HUDEP-2 (cell line): ENCODE measurements at regions not wholly inside any gene's neighbourhood (a gene's known extent, or its start where the extent isn't known, plus 50 kb on each side); places are given as distances from the start of the nearest gene placed in this dataset.
"Not testable (repeated sequence)": the region's sequence is repeated elsewhere in the genome, so short reads cannot be mapped to it uniquely, and the experiment has no call there.

ENCODE experiments used
- DNase-seq, 76 experiments: peaks; one replicate each; lab custom pipeline; 2025; ENCODE audit not compliant: unreplicated experiment in 76 of 76; lab: John Stamatoyannopoulos, UW

GRCh38 chr5:125673359-125673950, 749.8 kb upstream of the GRAMD2B start:
- no peak for DNase-seq

GRCh38 chr5:125679522-125679921, 743.7 kb upstream of the GRAMD2B start:
- no peak for DNase-seq

DNA sequence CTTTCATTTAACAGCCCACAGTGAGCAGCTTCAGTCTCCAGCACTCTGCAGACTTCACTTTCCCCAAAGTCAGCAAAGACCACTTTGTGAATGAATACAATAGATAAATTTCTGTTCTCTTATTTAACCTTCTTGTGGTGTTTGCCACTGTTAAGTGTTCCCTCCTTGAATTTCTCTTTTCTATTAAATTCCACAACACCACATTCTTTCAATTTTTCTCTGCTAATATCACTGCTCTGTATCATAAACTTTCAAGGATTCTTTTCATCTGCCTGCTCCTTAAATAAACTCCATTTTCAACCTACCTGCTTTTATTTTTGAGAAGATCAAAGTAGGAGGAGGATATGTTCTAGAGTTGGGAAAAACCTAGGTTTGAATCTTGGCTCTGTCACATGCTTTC, 739.5 kb upstream of the GRAMD2B start:
- no peak for DNase-seq

DNA sequence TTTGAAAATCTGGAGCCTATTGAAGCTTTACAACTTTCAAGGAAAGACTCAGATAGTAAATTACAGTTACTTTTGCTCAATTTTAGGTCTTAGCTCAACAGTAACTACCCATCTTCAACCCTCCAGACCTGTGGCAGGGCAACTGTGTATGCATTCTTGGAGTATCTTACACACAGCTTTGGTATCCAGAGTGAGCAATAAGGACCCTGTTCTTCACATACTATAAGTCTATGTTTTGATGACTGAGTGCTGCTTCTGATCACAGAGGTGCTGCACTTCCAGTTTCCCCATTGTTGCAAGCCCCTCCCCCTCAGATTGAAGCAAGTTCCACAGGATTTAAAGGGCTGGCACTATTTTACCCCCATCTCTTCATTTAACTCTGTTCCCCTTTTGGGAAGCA, 737.4 kb upstream of the GRAMD2B start:
- DNase-seq: no peak

GRCh38 chr5:125691738-125692530, 731.3 kb upstream of the GRAMD2B start:
- not testable (repeated sequence) for DNase-seq

DNA sequence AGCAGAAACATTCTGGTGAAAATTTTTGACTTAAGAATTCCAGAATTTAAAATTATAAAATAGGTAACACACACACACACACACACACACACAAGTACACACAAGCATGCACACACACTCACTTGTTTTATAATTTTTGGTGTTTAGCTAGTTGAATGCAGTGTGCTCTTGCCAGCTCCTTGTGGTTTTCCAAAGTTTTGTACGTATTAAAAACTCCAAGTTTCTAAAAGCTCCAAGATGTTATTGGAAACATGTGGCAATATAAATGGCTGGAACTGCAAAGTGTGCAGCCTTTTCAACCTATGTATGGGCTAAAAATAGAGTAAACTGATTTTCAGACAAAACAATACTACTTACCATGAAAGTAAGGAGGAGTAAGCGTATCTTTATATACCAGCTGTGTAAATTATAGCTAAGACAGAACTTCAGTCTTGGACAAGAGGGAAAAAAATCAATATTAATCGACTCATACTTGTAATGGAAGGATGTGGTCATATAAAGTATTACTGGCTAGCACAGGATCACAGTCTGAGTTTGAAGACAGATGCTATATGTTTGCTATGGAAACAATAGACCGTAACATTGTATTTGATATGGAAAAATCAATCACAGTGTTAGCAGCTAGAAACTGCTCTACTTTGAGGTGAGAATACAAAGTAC, 727.1 kb upstream of the GRAMD2B start:
- no peak for DNase-seq

DNA sequence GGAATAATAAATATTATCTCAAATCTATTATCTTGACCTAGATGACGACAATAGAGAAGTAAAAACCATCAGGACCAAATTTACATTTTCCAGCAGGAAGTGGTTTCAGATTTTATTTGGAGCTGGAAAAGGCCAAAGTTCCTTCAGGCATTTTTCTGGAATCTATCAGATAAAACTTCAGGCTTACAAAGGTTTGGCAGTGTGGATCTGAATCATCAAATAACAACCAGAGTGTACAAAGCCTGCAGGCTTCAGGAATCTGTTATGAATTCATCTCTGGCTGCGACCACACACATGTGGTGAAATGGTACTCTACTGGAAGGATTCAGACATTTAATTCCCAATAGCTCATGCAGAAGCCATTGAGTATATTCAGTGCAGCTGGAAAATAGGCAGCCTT, 726.4 kb upstream of the GRAMD2B start:
- no peak for DNase-seq

DNA sequence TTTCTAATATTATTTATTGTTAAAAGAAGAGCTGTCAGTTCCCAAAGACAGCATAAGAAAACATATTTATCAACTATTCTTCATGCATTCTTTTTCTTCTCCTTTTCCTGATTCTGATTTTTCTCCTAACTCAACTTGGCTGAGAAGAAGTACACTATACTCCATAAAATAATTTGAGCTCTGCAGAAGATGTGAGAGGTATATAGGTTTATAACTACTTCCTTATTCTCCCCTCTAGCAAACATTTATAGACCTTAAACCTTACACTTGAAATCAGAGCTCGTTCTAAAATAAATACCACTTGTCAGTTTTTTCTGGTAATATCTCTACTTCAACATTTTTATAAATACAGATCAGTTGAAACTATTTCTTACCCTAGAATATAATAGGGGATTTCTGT, 724.8 kb upstream of the GRAMD2B start:
- no peak for DNase-seq

DNA sequence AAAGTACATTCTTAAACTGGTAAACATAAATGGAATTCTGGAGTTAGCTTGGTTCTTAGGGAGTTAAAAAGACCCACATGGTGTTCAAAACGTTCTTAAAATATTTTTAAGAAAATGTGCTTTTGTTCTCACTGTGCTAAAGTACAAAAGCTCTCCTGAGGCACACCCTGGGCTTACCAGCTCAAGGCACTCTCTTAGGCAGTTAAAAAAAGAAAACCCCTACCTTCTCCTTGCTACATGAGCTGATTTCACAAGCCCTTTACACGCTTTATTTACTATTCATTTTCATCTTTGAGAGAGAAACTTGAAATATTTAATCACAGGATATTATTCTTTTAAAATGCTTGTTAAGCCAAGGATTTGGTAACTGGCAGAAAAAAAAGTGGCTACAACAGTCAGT, 723.3 kb upstream of the GRAMD2B start:
- DNase-seq: no peak

GRCh38 chr5:125700380-125700861, 722.8 kb upstream of the GRAMD2B start:
- no peak for DNase-seq

GRCh38 chr5:125703616-125704015, 719.6 kb upstream of the GRAMD2B start:
- no peak for DNase-seq

DNA sequence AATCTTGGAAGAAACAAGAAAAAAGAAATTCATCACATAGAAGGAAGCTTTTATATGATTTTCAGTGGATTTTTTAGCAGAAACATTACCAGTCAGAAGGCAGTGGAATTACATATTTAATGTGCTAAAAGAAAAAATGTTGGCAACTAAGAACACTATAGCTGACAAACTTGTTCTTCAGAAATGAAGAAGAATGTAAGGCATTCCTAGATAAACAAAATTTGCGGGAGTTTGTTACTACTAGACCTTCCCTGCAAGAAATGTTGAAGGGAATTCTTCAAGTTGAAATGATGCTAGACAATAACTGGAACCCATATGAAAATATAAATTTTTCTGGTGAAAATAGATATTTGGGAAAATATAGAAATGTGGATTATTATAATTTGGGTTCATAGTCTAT, 718.3 kb upstream of the GRAMD2B start:
- DNase-seq: no peak

DNA sequence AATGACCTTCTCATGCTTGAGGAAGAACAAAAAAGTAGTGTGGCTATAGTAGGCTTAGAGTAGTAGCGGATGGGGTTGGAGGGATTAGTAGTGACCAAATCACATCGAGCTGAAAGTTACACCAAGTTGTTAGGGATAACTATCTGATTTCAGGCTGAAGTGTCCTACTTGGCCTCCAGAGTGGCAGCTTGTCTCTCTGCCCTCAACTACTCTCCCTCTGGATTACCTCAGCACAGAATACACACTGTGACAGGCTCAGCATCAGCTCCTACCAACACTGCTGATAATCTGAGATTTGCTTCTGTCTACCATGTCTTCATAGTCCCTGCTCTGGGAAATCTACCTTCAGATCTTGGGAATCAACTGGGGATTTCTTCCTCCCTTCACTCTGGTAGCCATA, 714.6 kb upstream of the GRAMD2B start:
- DNase-seq: no peak

DNA sequence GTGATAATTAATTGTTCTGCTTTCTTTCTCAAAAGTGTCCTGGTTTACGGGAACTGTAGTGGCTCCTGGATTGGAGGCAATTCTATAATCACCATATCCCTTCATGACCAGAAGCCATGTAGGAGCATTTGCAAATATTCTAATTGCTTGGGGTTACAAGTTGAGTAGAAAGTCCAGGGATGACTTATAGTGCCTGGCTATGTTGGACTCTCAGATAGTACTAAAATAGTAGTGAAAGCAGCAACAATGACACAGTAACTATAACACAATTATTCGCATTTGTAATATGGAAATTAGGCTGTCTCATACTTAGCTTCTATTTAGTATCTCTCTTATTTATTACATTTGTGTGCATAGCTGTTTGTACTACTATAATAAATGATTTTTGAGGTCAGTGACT, 712.5 kb upstream of the GRAMD2B start:
- DNase-seq: no peak

GRCh38 chr5:125712397-125712796, 710.8 kb upstream of the GRAMD2B start:
- DNase-seq: no peak

DNA sequence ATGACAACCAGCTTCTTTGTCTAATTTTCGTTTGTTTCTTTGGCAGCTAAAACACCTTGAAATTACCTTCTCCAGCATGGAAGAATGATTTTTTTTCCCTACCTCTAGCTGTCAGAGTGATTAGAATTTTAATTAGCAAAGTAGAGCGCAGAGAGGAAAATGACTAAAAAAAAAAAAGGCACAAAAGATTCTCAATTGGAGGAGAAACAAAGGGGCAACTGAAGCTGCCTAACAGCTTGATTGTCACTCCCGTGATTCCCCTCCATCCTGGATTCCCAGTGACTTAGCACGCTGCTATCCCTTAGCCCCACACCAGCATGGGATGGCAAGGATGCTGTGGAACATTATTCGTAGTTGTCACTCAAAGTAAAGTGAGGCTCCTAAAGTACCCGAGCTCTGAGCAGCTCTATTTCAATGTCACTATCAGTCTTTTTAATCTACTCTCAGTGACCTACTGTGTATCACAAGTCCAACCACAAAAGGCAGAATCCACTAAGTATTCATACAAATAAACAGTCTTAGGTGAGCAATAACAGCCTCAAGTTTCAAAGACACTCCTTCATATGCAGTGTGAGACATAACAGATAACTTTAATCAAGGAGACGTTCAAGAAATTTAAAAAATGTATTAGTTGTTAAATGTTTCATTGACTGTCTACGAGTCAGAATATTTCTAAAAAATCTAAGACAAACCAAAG, 710.0 kb upstream of the GRAMD2B start:
- DNase-seq: no peak

DNA sequence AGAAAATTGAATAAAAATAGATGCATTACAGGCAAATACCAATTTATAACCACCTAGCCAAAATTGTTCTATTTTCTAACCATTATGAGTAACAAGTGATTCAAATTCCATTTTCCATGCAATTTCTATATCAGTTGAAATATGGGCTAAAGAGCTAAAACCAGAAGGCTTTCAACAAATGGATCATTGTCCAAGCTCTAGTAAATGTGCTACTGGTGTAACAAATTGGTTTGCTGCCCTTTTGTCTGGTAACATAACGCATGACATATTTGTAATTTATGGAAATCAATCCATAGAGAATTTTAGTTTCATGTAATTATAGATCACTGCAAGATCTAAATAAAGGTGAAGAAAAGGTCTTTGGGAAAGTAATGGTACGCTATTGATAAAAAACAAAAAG, 708.0 kb upstream of the GRAMD2B start:
- DNase-seq: no peak

- no peak for DNase-seq
Observed at GRCh38 chr5:125717209-125717608, 706.0 kb upstream of the GRAMD2B start.

DNA sequence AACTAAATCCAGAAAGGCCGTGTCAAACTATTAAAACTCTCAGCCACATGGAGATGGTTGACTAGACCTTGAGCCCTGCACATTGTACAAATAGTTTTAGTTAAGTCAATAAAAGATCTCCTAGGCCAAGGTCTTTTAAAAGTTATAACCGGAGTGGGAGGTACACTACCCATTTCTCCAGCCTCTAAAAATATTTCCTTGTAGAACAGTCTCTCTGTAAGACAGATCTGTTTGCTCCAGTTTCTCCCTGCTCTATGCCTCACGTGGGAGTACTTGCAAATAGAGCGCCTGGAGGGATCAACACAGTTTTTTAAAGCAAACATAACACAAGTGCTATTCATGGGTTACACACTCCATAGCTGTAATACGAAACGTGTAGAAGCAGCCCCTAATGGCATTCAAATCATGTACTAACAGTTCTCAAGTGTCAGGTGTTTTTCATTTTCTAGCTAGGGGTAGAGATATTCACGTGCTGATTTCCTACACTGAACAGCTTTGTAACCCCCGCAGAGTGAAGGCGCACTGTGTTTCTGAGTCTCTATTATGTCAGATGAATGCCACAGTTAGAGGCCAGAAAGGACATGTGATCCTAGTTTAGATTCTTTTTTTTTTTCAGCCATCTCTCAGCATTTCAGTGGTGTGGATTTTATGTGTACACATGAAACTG, 703.4 kb upstream of the GRAMD2B start:
- DNase-seq: no peak

- no peak for DNase-seq
Observed at GRCh38 chr5:125720348-125720685, 702.9 kb upstream of the GRAMD2B start.

DNA sequence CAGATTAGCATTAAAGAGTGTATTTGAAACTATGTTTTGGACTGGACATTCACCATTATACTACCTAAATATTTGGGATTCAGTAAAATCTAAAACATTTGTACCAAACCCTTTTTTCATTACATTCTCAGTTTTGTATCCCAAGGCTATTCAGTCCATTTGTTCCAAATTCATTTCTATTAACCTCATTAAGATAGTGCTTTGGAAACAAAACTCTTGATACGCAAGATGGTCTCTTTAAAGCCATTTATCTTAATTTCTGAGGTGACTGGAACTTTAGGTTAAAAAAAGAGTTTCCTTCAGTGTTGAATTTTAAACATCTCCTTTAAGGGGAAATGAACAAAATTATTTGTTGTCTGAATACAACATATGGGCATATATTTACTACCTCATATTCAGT, 702.5 kb upstream of the GRAMD2B start:
- DNase-seq: no peak
